HUES6 (cell line): ENCODE measurements at regions not wholly inside any gene's neighbourhood (a gene's known extent, or its start where the extent isn't known, plus 50 kb on each side); places are given as distances from the start of the nearest gene placed in this dataset.

Experiments used
- H3K27ac ChIP-seq: 2 replicates; pipeline ENCODE4 v1.7.0; 2013; ENCODE audit warnings: low read depth, mild to moderate bottlenecking, low read length, inconsistent platforms
- H3K27me3 ChIP-seq: 2 replicates; pipeline ENCODE4 v1.6.1; 2013; ENCODE audit warnings: low read length; ENCODE audit not compliant: control insufficient read depth, insufficient read depth
- H3K36me3 ChIP-seq: 2 replicates; pipeline ENCODE4 v1.6.1; 2013; ENCODE audit warnings: low read length; ENCODE audit not compliant: control insufficient read depth, insufficient read depth
- H3K4me1 ChIP-seq: 2 replicates; pipeline ENCODE4 v1.6.1; 2013; ENCODE audit warnings: low read length; ENCODE audit not compliant: control insufficient read depth, insufficient read depth
- H3K4me3 ChIP-seq: 2 replicates; pipeline ENCODE4 v1.5.1; 2013; ENCODE audit warnings: low read depth, low read length
- H3K9ac ChIP-seq: one replicate; pipeline ENCODE4 v1.6.1; 2013; ENCODE audit warnings: mild to moderate bottlenecking, low read length
- H3K9me3 ChIP-seq: 2 replicates; pipeline ENCODE4 v1.6.1; 2013; ENCODE audit warnings: low read depth, low read length; ENCODE audit not compliant: control insufficient read depth, insufficient read depth

DNA sequence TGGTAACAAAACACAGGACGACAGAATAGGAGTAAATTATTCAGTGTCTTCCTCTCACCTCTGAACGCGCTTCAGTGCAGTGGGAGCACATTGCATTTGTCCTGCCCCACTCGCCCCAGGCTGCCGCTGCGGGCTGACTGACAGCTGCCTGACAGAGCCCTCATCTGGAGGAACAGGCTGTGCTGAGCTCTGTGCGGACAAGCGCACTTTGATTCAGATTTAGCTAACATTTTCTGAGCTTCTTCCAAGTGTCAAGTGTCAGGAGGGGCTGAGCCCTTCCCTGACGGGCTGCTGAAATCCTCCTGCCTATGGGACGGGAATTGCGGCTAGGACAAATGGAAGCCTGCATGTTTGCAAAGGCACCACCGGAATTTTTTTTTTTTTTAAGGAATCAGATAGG, 383.0 kb upstream of the CDH4 start:
- Histone ChIP-seq H3K4me1 (no peaks in the 10 kb centered on the region), H3K9me3 (no peaks in the 10 kb centered on the region), H3K9ac (no peak overlapping the region), H3K27me3 (peaks cover 27% of the 10 kb centered on the region), H3K36me3 (no peaks in the 10 kb centered on the region), H3K4me3 (no peak overlapping the region), H3K27ac (no peak overlapping the region)

DNA sequence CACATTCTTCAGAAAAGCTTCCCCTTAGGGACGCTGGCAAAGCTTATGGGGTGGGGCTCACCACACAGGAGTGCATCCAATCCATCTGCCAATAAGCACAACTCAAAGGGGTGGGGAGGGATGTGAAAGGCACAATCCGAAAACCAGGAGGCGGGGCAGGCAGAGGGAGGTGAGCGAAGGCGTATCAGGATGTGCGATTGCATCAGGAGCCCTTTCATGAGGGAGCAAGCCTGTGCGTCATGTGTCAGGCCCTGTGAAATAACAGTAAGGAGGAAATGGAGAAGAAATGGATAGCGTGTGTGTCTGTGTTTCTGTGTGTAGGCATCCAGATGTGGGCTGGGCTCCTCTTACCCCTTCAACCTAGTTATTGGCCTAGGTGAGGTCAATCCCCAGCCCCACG, 382.4 kb upstream of the CDH4 start:
- Histone ChIP-seq H3K9ac (no peak overlapping the region), H3K4me3 (no peak overlapping the region), H3K27me3 (peaks cover 27% of the 10 kb centered on the region), H3K4me1 (no peaks in the 10 kb centered on the region), H3K36me3 (no peaks in the 10 kb centered on the region), H3K27ac (no peak overlapping the region), H3K9me3 (no peaks in the 10 kb centered on the region)

DNA sequence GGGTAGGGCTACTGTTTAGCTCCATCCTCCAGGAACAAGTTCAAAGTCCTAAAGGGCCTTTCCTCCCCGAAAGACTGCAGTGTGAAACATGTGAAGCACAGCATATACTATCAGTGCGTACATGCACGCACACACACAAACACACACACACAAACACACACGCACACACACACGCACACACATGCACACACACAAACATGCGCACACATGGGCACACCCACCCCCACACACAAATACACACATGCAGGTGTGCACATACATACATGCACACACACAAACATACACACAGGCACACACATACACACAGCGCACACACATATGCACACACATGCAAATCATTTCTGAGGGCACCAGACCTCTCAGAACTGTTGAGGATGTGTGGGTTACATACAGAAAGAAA, 382.0 kb upstream of the CDH4 start:
- H3K36me3 ChIP-seq: no peaks in the 10 kb centered on the region
- H3K4me3 ChIP-seq: no peak overlapping the region
- no peak overlapping the region for H3K9ac ChIP-seq
- H3K27me3 ChIP-seq: peaks cover 27% of the 10 kb centered on the region
- H3K27ac ChIP-seq: no peak overlapping the region
- no peaks in the 10 kb centered on the region for H3K4me1 ChIP-seq
- H3K9me3 ChIP-seq: no peaks in the 10 kb centered on the region

DNA sequence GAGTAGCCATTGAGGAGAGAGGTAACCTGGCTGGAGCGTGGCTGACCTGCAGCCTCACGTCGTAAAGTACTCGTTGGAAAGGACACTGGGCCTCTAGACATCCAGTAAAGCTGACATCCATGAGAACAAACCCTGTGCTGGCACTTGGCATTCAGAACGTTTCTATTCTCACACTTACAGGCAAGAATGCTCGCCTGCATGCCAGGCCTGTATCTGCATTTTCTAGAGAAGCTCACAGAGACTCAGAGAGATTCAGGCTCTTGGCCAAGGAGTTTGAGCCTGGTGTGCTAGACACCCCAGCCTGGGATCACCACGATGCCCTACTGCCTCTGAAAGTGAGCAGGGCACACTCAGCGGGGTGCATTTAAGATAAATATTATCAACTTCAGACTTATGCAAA, 379.8 kb upstream of the CDH4 start:
- Histone ChIP-seq H3K9ac (no peak overlapping the region), H3K27me3 (peaks cover 27% of the 10 kb centered on the region), H3K4me1 (no peaks in the 10 kb centered on the region), H3K27ac (no peak overlapping the region), H3K9me3 (no peaks in the 10 kb centered on the region), H3K36me3 (no peaks in the 10 kb centered on the region), H3K4me3 (no peak overlapping the region)

DNA sequence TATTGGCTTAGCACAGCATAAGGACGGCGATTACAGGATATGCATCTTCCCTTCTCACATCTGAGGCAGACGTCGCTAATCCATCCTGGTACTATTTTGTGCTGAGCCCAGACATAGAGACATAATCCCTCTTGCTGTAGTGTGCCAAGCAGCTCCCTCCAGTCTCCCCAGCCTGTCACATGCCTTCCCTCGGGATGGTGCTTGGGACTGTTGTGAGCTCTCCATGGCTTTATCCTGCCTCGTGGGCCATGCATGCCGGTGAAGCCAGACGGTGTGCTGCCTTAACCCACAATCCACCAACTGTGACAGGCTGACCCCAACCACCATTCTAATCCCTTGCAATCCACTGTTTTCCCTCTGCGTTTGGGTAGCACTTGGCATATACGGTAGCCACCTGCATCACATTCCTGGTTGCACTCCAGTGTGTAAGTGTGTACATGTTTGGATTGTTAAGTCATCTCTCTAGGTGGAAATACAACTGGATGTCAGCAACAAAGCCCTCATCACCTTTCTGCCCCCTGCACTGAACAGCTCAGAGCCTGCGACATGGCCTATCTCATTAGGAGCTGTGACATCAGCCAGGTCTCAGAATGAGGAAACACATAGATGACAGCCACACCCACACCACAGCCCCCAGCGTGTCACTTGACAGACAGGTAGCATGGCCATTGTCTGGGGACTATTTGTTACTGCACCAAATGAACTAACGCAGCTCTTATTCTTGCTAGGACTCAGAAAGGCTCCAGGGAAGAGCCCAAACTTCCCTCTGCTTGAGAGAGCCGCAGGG, 374.8 kb upstream of the CDH4 start:
- no peaks in the 10 kb centered on the region for H3K4me1 ChIP-seq
- H3K9me3 ChIP-seq: no peaks in the 10 kb centered on the region
- H3K36me3 ChIP-seq: no peaks in the 10 kb centered on the region
- H3K9ac ChIP-seq: no peak overlapping the region
- H3K4me3 ChIP-seq: no peak overlapping the region
- no peak overlapping the region for H3K27ac ChIP-seq
- peaks cover 6% of the 10 kb centered on the region; the same call in 1 of the 2 replicates for H3K27me3 ChIP-seq

DNA sequence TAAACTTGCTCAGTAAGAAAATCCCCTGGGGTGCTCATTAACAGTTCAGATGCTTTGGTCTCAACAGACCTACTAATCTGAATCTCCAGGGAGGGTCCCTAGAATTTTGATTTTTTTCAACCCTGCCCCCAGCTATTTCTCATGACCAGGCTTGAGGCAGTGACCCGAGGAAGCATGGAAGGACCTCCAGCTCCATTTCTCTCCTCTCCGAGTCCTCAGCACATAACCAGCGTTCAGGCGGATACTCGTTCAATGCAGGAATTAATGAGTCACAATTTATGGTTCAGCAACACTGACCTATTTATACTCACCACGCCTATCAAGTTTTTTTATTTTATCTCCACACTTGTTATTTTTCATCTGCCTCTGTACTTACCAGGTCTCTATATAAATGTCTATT, 369.2 kb upstream of the CDH4 start:
- no peaks in the 10 kb centered on the region for H3K4me1 ChIP-seq
- H3K27ac ChIP-seq: no peak overlapping the region
- H3K9me3 ChIP-seq: no peaks in the 10 kb centered on the region
- no peak overlapping the region for H3K9ac ChIP-seq
- H3K27me3 ChIP-seq: peaks cover 12% of the 10 kb centered on the region
- H3K36me3 ChIP-seq: no peaks in the 10 kb centered on the region
- H3K4me3 ChIP-seq: no peak overlapping the region

DNA sequence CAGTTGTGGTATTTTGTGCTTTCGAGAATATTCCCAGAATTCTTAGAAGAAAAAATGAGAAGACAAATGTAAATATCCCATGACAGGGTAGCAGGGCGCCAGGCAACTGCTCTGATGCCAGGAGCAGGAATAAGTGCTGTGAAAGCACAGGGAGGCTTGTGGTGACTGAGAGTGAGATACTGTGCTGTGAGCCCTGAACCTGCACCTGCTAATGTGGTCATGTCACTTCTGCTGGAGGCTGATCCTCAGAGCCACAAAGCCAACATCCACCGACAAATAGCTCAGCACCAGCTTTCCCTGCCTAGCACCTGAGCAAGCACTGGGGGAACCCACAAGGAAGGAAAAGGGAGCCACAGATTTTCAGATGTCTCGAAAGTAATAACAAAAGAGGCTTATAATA, 368.6 kb upstream of the CDH4 start:
- Histone ChIP-seq H3K4me3 (no peak overlapping the region), H3K9ac (no peak overlapping the region), H3K4me1 (no peaks in the 10 kb centered on the region), H3K36me3 (no peaks in the 10 kb centered on the region), H3K27me3 (peaks cover 10% of the 10 kb centered on the region), H3K27ac (no peak overlapping the region), H3K9me3 (no peaks in the 10 kb centered on the region)

DNA sequence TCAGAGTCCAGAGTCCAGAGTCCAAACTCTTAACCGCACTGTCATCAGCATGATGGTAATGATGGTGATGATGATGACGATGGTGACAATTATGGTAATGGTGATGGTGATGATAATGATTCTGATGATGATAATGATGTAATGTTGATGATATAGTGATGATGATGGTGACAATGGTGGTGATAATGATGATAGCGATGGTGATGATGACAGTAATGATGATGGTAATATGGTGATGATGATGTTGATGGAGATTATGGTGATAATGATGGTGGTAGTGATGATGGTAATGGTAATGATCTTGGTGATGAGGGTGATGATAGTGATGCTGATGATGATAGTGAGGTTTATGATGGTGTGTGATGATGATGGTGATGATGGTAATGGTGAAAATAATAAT, 367.8 kb upstream of the CDH4 start:
- H3K4me3 ChIP-seq: no peak overlapping the region
- no peaks in the 10 kb centered on the region for H3K4me1 ChIP-seq
- no peaks in the 10 kb centered on the region for H3K36me3 ChIP-seq
- H3K27me3 ChIP-seq: peaks cover 10% of the 10 kb centered on the region; the same call in 1 of the 2 replicates
- H3K27ac ChIP-seq: no peak overlapping the region
- H3K9ac ChIP-seq: no peak overlapping the region
- H3K9me3 ChIP-seq: no peaks in the 10 kb centered on the region

DNA sequence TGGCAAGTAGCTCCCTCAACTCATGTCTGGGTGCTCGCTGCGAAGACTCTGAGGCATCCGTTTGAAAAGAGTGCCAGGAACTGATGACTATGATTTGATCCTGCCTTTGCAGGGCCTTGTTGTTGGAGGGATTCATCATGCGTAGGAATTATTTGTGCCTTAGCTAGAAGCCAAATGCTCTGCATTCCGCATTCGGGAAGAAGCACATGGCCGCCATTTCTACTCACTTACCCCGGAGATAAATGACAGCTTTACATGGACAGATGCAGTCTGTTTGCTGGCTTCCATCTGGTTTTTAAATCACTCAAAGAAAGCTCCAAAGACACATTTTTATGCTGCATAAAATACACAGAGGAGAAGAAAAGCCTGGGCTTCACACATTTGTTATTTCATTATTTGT, 363.3 kb upstream of the CDH4 start:
- H3K9ac ChIP-seq: no peak overlapping the region
- no peaks in the 10 kb centered on the region for H3K9me3 ChIP-seq
- H3K36me3 ChIP-seq: no peaks in the 10 kb centered on the region
- H3K4me1 ChIP-seq: no peaks in the 10 kb centered on the region
- no peak overlapping the region for H3K4me3 ChIP-seq
- H3K27ac ChIP-seq: no peak overlapping the region
- peaks cover 12% of the 10 kb centered on the region; the same call in 1 of the 2 replicates for H3K27me3 ChIP-seq

DNA sequence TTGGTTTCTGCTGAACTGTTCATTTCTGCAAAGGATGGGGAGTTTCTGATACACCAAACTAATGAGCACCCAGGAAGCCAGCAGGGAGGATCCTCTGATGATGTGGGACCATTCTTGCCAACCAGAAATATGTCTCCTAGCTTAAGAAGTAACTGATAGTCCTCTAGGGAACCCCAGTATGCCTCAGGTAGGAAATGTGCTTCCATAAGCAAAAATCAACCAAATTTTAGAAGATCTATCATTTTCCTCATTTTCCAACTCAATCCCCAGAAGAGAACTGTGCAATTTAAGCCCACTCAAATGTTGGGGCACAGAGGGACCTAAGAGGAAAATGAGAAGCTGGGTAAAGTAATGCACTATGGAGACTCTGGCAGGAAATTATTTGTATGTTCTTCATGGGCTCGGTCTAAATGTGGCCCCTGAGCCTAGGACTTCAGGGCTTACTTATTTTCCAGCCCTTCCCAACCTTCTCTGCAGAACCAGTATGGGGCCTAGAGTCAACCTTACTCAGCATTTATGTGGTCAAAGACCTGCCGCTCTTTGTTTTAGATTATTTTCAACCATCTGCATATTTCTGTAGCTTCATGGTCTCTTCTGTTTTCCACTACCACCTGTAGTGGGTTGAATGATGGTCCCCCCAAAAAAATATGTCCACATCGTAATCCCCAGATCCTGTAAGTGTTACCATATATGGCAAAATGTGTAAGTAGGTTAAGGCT, 359.8 kb upstream of the CDH4 start:
- no peaks in the 10 kb centered on the region for H3K4me1 ChIP-seq
- no peaks in the 10 kb centered on the region; the same call in 1 of the 2 replicates for H3K9me3 ChIP-seq
- no peak overlapping the region for H3K9ac ChIP-seq
- H3K27me3 ChIP-seq: peaks cover 6% of the 10 kb centered on the region; the same call in 1 of the 2 replicates
- no peaks in the 10 kb centered on the region for H3K36me3 ChIP-seq
- H3K4me3 ChIP-seq: no peak overlapping the region
- no peak overlapping the region for H3K27ac ChIP-seq

DNA sequence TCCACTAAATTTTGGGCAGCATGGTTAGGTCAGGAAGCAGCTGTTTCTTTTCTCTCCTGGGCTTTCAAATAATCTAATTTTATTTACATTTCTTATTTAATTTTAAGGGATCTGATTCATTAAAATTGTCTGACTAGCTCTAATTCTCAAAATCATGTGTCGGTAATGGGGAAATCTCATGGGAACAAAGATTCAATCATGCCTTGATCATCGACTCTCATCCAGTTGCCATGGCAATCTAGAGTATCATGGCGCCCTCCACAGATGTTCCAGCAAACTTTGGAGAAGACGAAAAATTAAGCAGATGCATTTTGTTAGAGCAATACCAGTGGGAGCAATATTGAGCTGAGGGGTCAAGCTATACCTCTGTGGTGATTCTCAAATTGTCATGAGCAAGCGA, 358.0 kb upstream of the CDH4 start:
- no peak overlapping the region for H3K9ac ChIP-seq
- peaks cover 3% of the 10 kb centered on the region; the same call in 1 of the 2 replicates for H3K27me3 ChIP-seq
- no peak overlapping the region for H3K4me3 ChIP-seq
- H3K4me1 ChIP-seq: peaks cover 5% of the 10 kb centered on the region; the same call in 1 of the 2 replicates
- no peaks in the 10 kb centered on the region for H3K36me3 ChIP-seq
- no peak overlapping the region for H3K27ac ChIP-seq
- H3K9me3 ChIP-seq: no peaks in the 10 kb centered on the region; the same call in 1 of the 2 replicates
